Transverse colon (tissue), 4 donors: ENCODE measurements at regions not wholly inside any gene's neighbourhood (a gene's known extent, or its start where the extent isn't known, plus 50 kb on each side); places are given as distances from the start of the nearest gene placed in this dataset.

Experiments
- CTCF ChIP-seq, 5 experiments: fragments of 200-600 bp in 3 of 5; fragments of 450-650 bp in 2 of 5; sonication (generic) in 3 of 5; IDR thresholded peaks; 1 replicate in 2 of 5; 2 replicates in 3 of 5; pipeline ENCODE4 v1.5.1; 2016 to 2017; ENCODE audit warnings: antibody characterized with exemption in 5 of 5, inconsistent platforms in 3 of 5, mild to moderate bottlenecking in 2 of 5, moderate library complexity in 1 of 5
- EP300 ChIP-seq: sonication (generic); formaldehyde crosslinking; IDR thresholded peaks from one replicate; pipeline ENCODE4 v1.6.1; 2017; ENCODE audit warnings: antibody characterized with exemption, low read depth
- POLR2A ChIP-seq: fragments of 450-650 bp; IDR thresholded peaks from one replicate; pipeline ENCODE4 v1.6.1; 2016; ENCODE audit warnings: antibody characterized with exemption, mild to moderate bottlenecking, moderate library complexity
- POLR2AphosphoS5 ChIP-seq, 3 donors: sonication (generic); formaldehyde crosslinking; IDR thresholded peaks; one replicate each; pipeline ENCODE4 v1.6.1; 2016; ENCODE audit warnings: antibody characterized with exemption in 3 of 3

- TF ChIP-seq POLR2A = no peak
- TF ChIP-seq CTCF (IDR thresholded peaks at IDR 0.05) = no peak
- TF ChIP-seq POLR2AphosphoS5 (IDR thresholded peaks at IDR 0.05) = no peak
- TF ChIP-seq EP300 = no peak
Observed at GRCh38 chr7:118583641-118584040, 359.1 kb downstream of the ANKRD7 start.
